ENCODE measurements at regions not wholly inside any gene's neighbourhood (a gene's known extent, or its start where the extent isn't known, plus 50 kb on each side); places are given as distances from the start of the nearest gene placed in this dataset.

DNA sequence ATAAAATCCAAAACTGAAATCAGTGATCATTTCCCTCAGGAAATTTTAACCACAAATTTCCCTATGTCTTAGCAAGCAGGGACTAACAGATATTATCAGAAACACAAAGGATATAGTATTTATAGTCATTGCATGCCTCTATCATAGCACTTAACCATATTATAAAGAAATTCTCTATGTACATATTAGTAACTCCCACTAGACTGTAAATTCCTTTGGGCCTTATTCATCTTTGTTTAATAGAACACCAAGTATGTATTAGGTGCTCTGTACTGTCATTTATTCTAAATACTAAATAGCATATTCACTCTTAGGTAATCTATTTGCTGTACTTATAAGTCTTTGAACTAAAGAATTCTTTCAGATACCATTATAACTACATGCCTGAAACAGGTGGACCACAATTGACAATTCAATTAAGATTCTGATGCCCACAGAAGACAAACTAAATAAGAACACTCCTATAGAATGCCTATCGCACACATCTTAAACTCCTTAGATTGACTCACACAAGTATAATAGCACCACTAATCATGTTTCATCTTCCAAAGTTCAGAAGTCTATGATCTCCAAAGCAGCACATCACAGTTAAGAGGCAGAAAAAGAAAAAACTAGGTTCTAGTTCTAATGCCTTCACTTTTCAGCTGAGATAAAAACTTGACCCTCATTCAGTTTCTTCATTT is 134.1 kb downstream of the FSCB start (continued):
- no peak for TF ChIP-seq ZSCAN21 (CRISPR knock-in tag; IDR thresholded peaks at IDR 0.05; ENCODE audit: borderline replicate concordance)

DNA sequence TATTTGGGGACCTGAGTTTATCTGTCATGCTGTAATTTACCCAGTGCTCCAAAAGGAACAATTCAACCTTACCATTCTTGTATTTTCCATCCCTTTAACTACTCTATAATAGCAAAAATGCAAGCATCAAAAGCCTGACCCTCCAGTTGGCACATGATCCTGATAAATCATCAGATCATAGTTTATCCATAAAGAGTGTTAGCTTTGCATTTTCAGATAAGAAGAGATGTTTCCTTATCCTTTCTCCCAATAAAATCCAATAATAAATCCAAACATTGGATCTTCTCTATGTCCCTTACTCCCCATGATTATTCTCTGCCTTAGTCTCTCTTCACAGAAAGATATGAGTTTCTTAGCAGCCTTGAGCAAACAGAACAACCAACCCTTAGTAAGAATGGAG is 134.9 kb downstream of the FSCB start:
- Histone ChIP-seq H3K4me2 (ENCODE audit: low read depth, low read length) (no peak overlapping the region), H3K27me3 (ENCODE audit: control insufficient read depth in 1 of 2, insufficient read depth in 2 of 2, low read length in 2 of 2) (no peaks in the 10 kb centered on the region), H3K4me1 (ENCODE audit: insufficient read depth, low read length) (no peaks in the 10 kb centered on the region), H3K4me3 (replicated peaks in 1 of 3; ENCODE audit: insufficient read depth in 1 of 3, low read depth in 2 of 3, low read length in 3 of 3) (no peak overlapping the region), H4K20me1 (ENCODE audit: insufficient read depth, low read length) (no peaks in the 10 kb centered on the region), H3K9me3 (ENCODE audit: low read length) (peaks cover 63% of the 10 kb centered on the region), H3K79me2 (ENCODE audit: insufficient read depth, low read length) (no peaks in the 10 kb centered on the region), H2AFZ (ENCODE audit: low read length) (no peak overlapping the region), H3K36me3 (replicated peaks in 1 of 2; ENCODE audit: control insufficient read depth in 1 of 2, insufficient read depth in 2 of 2, low read length in 2 of 2) (no peaks in the 10 kb centered on the region), H3K27ac (ENCODE audit: extremely low read length, insufficient read depth, low read length) (no peak overlapping the region), H3K9ac (ENCODE audit: insufficient read depth, low read depth, low read length) (no peak overlapping the region)
- ATAC-seq (no peak), FAIRE-seq (no peak), DNase-seq (ENCODE audit: low spot score) (no peak)
- in situ Hi-C loops (cut with HindIII; ENCODE audit: extremely low pct_ligation_motif_present, low pct_unique_long_range_greater_than_20kb) = no loop called here
- CTCF ChIA-PET (ENCODE audit: low intra/inter-chr PET ratio, low total read pairs) = no interaction called here
- POLR2A ChIA-PET = no interaction called here
- BruUV-seq (replicated peaks) = no TSS peak
- intact Hi-C loops (cut with micrococcal nuclease; ENCODE audit: unreplicated experiment) = no loop called here
- TF ChIP-seq, protein P1, sequence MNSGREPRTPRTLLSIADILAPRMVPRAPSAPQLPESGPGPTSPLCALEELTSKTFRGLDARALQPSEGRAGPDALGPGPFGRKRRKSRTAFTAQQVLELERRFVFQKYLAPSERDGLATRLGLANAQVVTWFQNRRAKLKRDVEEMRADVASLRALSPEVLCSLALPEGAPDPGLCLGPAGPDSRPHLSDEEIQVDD (CRISPR knock-in tag; IDR thresholded peaks at IDR 0.05; ENCODE audit: borderline replicate concordance) = no peak
- TF ChIP-seq, protein P2, sequence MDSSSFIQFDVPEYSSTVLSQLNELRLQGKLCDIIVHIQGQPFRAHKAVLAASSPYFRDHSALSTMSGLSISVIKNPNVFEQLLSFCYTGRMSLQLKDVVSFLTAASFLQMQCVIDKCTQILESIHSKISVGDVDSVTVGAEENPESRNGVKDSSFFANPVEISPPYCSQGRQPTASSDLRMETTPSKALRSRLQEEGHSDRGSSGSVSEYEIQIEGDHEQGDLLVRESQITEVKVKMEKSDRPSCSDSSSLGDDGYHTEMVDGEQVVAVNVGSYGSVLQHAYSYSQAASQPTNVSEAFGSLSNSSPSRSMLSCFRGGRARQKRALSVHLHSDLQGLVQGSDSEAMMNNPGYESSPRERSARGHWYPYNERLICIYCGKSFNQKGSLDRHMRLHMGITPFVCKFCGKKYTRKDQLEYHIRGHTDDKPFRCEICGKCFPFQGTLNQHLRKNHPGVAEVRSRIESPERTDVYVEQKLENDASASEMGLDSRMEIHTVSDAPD (CRISPR knock-in tag; IDR thresholded peaks at IDR 0.05) = no peak

DNA sequence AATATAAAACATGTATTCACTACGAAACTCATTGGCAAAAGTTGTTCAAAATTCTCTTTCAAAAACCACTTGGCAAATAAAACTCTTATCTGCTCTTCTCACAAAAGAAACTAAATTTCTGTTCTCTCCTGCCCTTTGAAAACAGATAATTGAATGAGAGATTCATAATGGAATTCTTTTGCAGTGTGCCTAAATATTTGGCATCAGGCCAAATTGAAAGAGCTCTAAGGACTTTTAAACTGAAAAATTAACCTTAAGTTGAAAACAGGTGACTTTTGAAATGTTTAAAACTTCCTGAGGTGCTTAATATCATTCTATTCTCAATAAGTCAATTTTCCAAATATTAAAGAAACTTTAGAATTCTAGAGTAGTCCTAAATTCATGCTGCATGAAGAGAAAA is 136.4 kb downstream of the FSCB start:
- DNase-seq (ENCODE audit: low spot score) (no peak), ATAC-seq (no peak), FAIRE-seq (no peak)
- Histone ChIP-seq H3K4me3 (replicated peaks in 1 of 3; ENCODE audit: insufficient read depth in 1 of 3, low read depth in 2 of 3, low read length in 3 of 3) (no peak overlapping the region), H3K27me3 (ENCODE audit: control insufficient read depth in 1 of 2, insufficient read depth in 2 of 2, low read length in 2 of 2) (no peaks in the 10 kb centered on the region), H3K27ac (ENCODE audit: extremely low read length, insufficient read depth, low read length) (no peak overlapping the region), H3K9ac (ENCODE audit: insufficient read depth, low read depth, low read length) (no peak overlapping the region), H4K20me1 (ENCODE audit: insufficient read depth, low read length) (no peaks in the 10 kb centered on the region), H3K79me2 (ENCODE audit: insufficient read depth, low read length) (no peaks in the 10 kb centered on the region), H3K9me3 (ENCODE audit: low read length) (peaks cover 55% of the 10 kb centered on the region), H3K36me3 (replicated peaks in 1 of 2; ENCODE audit: control insufficient read depth in 1 of 2, insufficient read depth in 2 of 2, low read length in 2 of 2) (no peaks in the 10 kb centered on the region), H3K4me1 (ENCODE audit: insufficient read depth, low read length) (no peaks in the 10 kb centered on the region), H3K4me2 (ENCODE audit: low read depth, low read length) (no peak overlapping the region), H2AFZ (ENCODE audit: low read length) (no peak overlapping the region)
- TF ChIP-seq, protein P3, sequence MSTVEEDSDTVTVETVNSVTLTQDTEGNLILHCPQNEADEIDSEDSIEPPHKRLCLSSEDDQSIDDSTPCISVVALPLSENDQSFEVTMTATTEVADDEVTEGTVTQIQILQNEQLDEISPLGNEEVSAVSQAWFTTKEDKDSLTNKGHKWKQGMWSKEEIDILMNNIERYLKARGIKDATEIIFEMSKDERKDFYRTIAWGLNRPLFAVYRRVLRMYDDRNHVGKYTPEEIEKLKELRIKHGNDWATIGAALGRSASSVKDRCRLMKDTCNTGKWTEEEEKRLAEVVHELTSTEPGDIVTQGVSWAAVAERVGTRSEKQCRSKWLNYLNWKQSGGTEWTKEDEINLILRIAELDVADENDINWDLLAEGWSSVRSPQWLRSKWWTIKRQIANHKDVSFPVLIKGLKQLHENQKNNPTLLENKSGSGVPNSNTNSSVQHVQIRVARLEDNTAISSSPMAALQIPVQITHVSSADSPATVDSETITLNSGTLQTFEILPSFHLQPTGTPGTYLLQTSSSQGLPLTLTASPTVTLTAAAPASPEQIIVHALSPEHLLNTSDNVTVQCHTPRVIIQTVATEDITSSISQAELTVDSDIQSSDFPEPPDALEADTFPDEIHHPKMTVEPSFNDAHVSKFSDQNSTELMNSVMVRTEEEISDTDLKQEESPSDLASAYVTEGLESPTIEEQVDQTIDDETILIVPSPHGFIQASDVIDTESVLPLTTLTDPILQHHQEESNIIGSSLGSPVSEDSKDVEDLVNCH (CRISPR knock-in tag; IDR thresholded peaks at IDR 0.05) = no peak
- TF ChIP-seq ZNF562 (CRISPR knock-in tag; IDR thresholded peaks at IDR 0.05; ENCODE audit: borderline replicate concordance) (no peak), LCORL (IDR thresholded peaks at IDR 0.05) (0 out of 2 replicates have a peak, but pooled peaks have one; percentile 55), LCORL (CRISPR knock-in tag; IDR thresholded peaks at IDR 0.05) (no peak)
- BruUV-seq (replicated peaks) = no TSS peak
- in situ Hi-C loops (cut with HindIII; ENCODE audit: extremely low pct_ligation_motif_present, low pct_unique_long_range_greater_than_20kb) (no loop called here), intact Hi-C loops (cut with micrococcal nuclease; ENCODE audit: unreplicated experiment) (no loop called here)
- CTCF ChIA-PET (ENCODE audit: low intra/inter-chr PET ratio, low total read pairs) = no interaction called here
- WGBS (ENCODE audit: low lambda C conversion rate) = 5% methylated on average over 1 of the region's 1 CpG
- POLR2A ChIA-PET = no interaction called here
